ENCODE measurements at regions not wholly inside any gene's neighbourhood (a gene's known extent, or its start where the extent isn't known, plus 50 kb on each side); places are given as distances from the start of the nearest gene placed in this dataset.

DNA sequence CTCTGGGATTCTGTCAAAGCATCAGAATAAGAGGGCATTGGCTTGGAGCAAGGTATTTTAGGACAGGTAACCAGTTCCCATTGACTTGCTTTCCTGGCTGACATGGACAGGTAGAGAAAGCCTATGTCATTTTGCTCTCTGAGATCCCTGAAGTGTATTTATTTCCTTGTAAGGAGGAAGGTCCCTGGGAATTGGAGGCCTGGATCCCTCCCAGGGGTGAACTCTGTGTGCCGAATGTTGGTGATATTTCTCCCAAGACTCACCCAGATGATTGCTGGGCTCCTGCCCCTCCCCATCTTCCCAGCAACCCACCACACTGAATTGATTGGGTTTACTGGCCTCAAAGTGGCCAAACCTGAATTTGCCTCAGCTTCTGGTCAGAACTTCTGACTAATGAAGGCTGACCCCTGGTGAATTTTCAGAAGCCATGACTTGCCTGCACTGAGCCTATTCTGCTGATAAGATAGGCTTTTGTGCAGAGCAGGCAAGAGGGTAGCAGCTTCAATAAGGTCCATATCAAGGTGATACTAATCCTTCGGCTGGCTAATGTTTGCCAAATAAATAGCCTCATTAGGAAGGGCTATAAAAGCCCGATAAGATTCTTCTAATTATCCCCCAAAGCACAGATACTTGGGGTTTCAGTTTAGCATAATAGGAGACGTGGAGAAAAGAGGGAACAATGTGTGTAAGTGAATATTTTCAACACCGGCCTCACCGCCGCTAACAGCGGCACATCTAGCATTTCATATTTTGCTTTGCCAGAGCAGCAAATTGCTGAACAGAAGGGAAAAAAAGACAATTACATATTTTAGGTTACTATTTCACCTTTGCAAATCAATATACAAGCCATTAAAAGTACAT lies 152.9 kb upstream of the PITX1 start:
- H3K27me3 ChIP-seq = peaks cover 25% of the 10 kb centered on the region

DNA sequence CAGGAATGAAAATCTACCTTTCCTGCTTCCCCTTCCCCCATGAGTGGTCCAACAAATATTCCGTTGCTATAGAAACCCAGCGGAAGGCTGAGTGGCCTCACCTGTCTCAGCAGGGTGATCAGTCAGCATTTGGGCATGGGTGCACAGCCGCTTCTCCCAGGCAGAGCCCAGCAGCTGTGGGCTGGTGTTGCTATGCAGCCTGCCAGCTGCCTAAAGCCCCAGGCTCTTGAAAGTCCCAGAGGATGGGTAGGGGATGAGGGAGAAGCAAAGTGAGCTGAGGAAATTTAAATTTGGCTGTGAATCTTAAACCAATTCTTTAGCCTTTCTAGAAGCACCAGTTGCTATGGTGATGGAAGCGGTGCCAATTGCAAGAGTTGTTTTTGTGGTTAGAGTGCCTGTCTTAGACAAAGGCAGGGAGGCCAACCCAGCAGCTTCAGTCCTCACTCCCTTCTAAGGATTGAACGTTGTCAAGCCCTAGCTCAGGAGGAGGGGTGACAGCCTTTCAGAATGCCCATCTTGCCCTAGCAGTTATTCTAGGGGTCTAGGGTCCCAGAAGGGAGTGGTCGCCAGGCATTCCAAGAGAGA lies 151.5 kb upstream of the PITX1 start:
- WGBS = 75% methylated on average over 6 of the region's 6 CpGs
- TF ChIP-seq, protein P1, sequence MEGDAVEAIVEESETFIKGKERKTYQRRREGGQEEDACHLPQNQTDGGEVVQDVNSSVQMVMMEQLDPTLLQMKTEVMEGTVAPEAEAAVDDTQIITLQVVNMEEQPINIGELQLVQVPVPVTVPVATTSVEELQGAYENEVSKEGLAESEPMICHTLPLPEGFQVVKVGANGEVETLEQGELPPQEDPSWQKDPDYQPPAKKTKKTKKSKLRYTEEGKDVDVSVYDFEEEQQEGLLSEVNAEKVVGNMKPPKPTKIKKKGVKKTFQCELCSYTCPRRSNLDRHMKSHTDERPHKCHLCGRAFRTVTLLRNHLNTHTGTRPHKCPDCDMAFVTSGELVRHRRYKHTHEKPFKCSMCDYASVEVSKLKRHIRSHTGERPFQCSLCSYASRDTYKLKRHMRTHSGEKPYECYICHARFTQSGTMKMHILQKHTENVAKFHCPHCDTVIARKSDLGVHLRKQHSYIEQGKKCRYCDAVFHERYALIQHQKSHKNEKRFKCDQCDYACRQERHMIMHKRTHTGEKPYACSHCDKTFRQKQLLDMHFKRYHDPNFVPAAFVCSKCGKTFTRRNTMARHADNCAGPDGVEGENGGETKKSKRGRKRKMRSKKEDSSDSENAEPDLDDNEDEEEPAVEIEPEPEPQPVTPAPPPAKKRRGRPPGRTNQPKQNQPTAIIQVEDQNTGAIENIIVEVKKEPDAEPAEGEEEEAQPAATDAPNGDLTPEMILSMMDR (IDR thresholded peaks at IDR 0.05) = no peak
- TF ChIP-seq POLR2A (IDR thresholded peaks at IDR 0.05) (no peak), EP300 (IDR thresholded peaks at IDR 0.05) (no peak), POLR2AphosphoS5 (IDR thresholded peaks at IDR 0.05) (no peak)
- H3K27ac ChIP-seq = no peak overlapping the region
- DNase-seq (ENCODE audit: low spot score in 2 of 2) = no peak
- no peaks in the 10 kb centered on the region for H3K9me3 ChIP-seq
- no peaks in the 10 kb centered on the region for H3K4me1 ChIP-seq
- H3K4me3 ChIP-seq = no peak overlapping the region
- no peaks in the 10 kb centered on the region for H3K36me3 ChIP-seq
- peaks cover 12% of the 10 kb centered on the region for H3K27me3 ChIP-seq

More for the DNA sequence above, 152.9 kb upstream of the PITX1 start:
- Histone ChIP-seq H3K4me3 (no peak overlapping the region), H3K27ac (no peak overlapping the region), H3K36me3 (no peaks in the 10 kb centered on the region), H3K9me3 (no peaks in the 10 kb centered on the region), H3K4me1 (peaks cover 8% of the 10 kb centered on the region)
- no peak for DNase-seq (ENCODE audit: low spot score in 2 of 2)
- TF ChIP-seq POLR2A (IDR thresholded peaks at IDR 0.05) (no peak), EP300 (IDR thresholded peaks at IDR 0.05) (no peak), POLR2AphosphoS5 (IDR thresholded peaks at IDR 0.05) (no peak)
- TF ChIP-seq, protein P1 (IDR thresholded peaks at IDR 0.05) = no peak
- 88% methylated on average over 8 of the region's 8 CpGs for WGBS

DNA sequence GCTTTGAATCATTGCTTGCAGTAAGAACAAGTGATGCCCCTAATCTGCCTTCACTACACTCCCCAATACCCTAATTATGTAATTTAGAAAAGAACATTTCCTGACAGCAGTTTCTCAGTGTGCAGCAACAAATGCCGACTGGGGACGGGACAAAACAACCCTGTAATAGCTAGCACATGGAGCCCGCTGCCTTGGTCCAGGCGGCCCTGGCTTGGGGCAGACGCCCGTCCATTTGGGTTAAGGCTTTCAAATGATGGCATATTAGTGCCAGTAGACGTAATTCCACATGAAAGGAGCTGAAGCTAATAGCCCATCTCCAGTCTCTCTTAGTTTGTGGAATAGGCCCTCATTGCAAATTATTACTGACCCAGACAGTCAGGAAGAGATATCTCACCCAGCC lies 150.6 kb upstream of the PITX1 start:
- 95% methylated on average over 7 of the region's 7 CpGs for WGBS
- TF ChIP-seq POLR2AphosphoS5 (IDR thresholded peaks at IDR 0.05) (no peak), EP300 (IDR thresholded peaks at IDR 0.05) (no peak), POLR2A (IDR thresholded peaks at IDR 0.05) (no peak)
- TF ChIP-seq, protein P1 (IDR thresholded peaks at IDR 0.05) = no peak
- Histone ChIP-seq H3K36me3 (no peaks in the 10 kb centered on the region), H3K4me3 (no peak overlapping the region), H3K4me1 (no peaks in the 10 kb centered on the region), H3K27ac (no peak overlapping the region), H3K27me3 (peaks cover 4% of the 10 kb centered on the region), H3K9me3 (no peaks in the 10 kb centered on the region)
- no peak for DNase-seq (ENCODE audit: low spot score in 2 of 2)

DNA sequence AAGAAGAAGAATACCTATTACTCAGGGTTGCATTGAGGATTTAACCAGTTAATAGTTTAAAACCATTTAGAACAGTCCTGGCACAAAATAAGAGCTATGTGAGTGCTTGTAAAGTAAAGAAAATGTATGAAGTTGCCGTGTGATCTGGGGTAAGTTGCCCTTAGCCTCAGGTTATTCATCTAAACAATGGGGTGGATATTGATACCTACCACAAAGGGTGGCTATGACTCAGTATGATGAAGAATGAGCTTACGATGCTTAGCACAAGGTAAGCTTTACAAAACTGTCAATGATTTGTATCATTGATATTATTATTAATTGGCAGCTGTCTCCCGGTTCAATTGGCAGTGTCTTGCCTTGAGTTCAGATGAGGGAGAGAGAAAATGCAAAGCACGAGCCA lies 149.4 kb upstream of the PITX1 start:
- H3K36me3 ChIP-seq = no peaks in the 10 kb centered on the region
- no peak for TF ChIP-seq EP300 (IDR thresholded peaks at IDR 0.05)
- no peak for TF ChIP-seq POLR2A (IDR thresholded peaks at IDR 0.05)
- TF ChIP-seq, protein P1 (IDR thresholded peaks at IDR 0.05) = no peak
- no peak for TF ChIP-seq POLR2AphosphoS5 (IDR thresholded peaks at IDR 0.05)
- H3K27me3 ChIP-seq = peaks cover 9% of the 10 kb centered on the region
- no peak for DNase-seq (ENCODE audit: low spot score in 2 of 2)
- H3K27ac ChIP-seq = no peak overlapping the region
- H3K9me3 ChIP-seq = no peaks in the 10 kb centered on the region
- WGBS = 75% methylated on average over 4 of the region's 4 CpGs
- H3K4me1 ChIP-seq = no peaks in the 10 kb centered on the region
- no peak overlapping the region for H3K4me3 ChIP-seq

DNA sequence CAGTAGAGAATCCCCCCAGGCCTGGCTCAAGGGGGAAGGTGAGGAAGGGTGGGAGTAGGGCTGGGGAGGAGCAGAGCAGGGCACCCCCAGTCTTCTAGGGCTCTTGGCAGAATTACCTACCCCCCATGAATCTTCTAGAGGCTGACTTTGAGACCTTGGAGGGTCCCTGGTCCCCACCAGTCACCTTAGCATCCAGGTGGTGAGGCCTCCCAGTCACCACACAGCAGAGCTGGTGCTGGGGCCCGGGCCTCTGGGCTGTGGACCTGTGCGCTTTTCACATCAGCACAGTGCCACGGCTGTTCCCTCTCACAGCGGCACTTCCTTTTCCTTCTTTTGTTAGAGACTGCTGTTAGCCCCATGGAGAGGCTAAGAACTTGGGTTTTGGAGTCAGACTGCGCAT lies 148.6 kb upstream of the PITX1 start:
- H3K9me3 ChIP-seq = no peaks in the 10 kb centered on the region
- H3K27ac ChIP-seq = no peak overlapping the region
- WGBS = 79% methylated on average over 5 of the region's 5 CpGs

More for the DNA sequence above, 148.6 kb upstream of the PITX1 start:
- Histone ChIP-seq H3K27me3 (peaks cover 9% of the 10 kb centered on the region), H3K36me3 (no peaks in the 10 kb centered on the region), H3K4me3 (no peak overlapping the region), H3K4me1 (no peaks in the 10 kb centered on the region)
- TF ChIP-seq EP300 (IDR thresholded peaks at IDR 0.05) = no peak
- TF ChIP-seq, protein P1 (IDR thresholded peaks at IDR 0.05) = no peak
- no peak for TF ChIP-seq POLR2AphosphoS5 (IDR thresholded peaks at IDR 0.05)
- TF ChIP-seq POLR2A (IDR thresholded peaks at IDR 0.05) = no peak
- no peak for DNase-seq (ENCODE audit: low spot score in 2 of 2)
